OCI-LY7 (cell line): ENCODE measurements at regions not wholly inside any gene's neighbourhood (a gene's known extent, or its start where the extent isn't known, plus 50 kb on each side); places are given as distances from the start of the nearest gene placed in this dataset.

Source experiments
- CTCF ChIP-seq: fragments of 200-600 bp; sonication (generic); conservative IDR thresholded peaks from 2 replicates; pipeline ENCODE4 v1.5.1; 2014; ENCODE audit warnings: mild to moderate bottlenecking, antibody characterized with exemption, low read length, moderate library complexity, mixed read lengths
- EZH2phosphoT487 ChIP-seq: fragments of 200-600 bp; sonication (generic); IDR thresholded peaks from 2 replicates; pipeline ENCODE4 v1.6.1; 2018; ENCODE audit warnings: low read depth, borderline replicate concordance, mild to moderate bottlenecking, mixed run types, antibody characterized with exemption, low read length, moderate library complexity, mixed read lengths

GRCh38 chr16:49911430-49911829, 55.5 kb upstream of the ZNF423 start:
- TF ChIP-seq CTCF (no peak), EZH2phosphoT487 (no peak)
